BLaER1 (cell line): ENCODE measurements at regions not wholly inside any gene's neighbourhood (a gene's known extent, or its start where the extent isn't known, plus 50 kb on each side); places are given as distances from the start of the nearest gene placed in this dataset.
A peak's percentile ranks its signal among the peaks of the same experiment; 100 is the strongest.

Experiments used
- H3K27ac ChIP-seq: shearing (Covaris generic); formaldehyde crosslinking; 2 replicates; pipeline ENCODE4 v1.8.1; 2022
- H3K27me3 ChIP-seq: shearing (Covaris generic); formaldehyde crosslinking; 2 replicates; pipeline ENCODE4 v1.8.1; 2022
- H3K36me3 ChIP-seq: shearing (Covaris generic); formaldehyde crosslinking; 2 replicates; pipeline ENCODE4 v1.8.1; 2022
- H3K4me1 ChIP-seq: shearing (Covaris generic); formaldehyde crosslinking; 2 replicates; pipeline ENCODE4 v1.8.1; 2022
- H3K4me2 ChIP-seq: shearing (Covaris generic); formaldehyde crosslinking; 2 replicates; pipeline ENCODE4 v1.8.1; 2022
- H3K4me3 ChIP-seq: shearing (Covaris generic); formaldehyde crosslinking; 2 replicates; pipeline ENCODE4 v1.8.1; 2022
- H3K9ac ChIP-seq: shearing (Covaris generic); formaldehyde crosslinking; 2 replicates; pipeline ENCODE4 v1.8.1; 2022
- H3K9me3 ChIP-seq: shearing (Covaris generic); formaldehyde crosslinking; 2 replicates; pipeline ENCODE4 v1.8.1; 2022
- H4K20me1 ChIP-seq: shearing (Covaris generic); formaldehyde crosslinking; 2 replicates; pipeline ENCODE4 v1.8.1; 2022
- Cebpa-rat ChIP-seq: shearing (Covaris generic); IDR thresholded peaks from 2 replicates; pipeline ENCODE4 v1.8.1; 2022

- Histone ChIP-seq H3K4me1 (no peaks in the 10 kb centered on the region), H3K4me3 (no peak overlapping the region), H3K27me3 (no peaks in the 10 kb centered on the region), H3K9me3 (no peaks in the 10 kb centered on the region), H3K36me3 (no peaks in the 10 kb centered on the region), H4K20me1 (no peaks in the 10 kb centered on the region), H3K27ac (no peak overlapping the region), H3K4me2 (no peak overlapping the region), H3K9ac (no peak overlapping the region)
- TF ChIP-seq Cebpa-rat: no peak
Observed at GRCh38 chr6:2556761-2557160, 194.0 kb downstream of the MYLK4 start.

DNA sequence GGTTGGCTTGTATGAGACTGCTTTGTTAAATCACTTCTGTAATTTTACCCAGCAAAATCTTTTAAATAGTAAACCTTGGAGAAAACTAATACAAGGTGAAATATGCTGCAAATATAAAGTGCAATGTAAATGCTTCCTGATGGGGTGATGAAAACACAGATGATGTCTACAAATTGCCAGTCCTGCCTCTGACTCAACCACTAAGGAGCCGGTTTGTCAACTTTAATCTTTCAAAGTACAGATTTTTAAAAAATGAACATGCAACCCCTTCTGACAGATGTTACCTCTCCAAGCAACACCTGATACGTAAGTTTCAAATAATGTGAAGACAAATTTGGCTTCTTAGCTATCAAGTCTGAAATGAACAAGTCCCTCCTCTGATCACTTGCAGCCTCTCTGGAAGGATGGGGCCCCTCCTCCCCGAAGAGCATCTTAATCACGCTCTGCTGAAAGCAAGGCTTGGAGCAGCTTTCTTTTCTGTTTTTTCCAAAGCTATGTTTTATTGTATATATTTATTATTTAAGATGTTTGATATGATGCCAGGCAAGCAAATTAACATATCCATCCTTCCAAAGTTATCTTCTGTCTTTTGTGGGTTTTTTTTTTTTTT is 196.0 kb downstream of the MYLK4 start:
- no peak overlapping the region for H3K9ac ChIP-seq
- H3K27ac ChIP-seq: no peak overlapping the region
- no peak overlapping the region for H3K4me2 ChIP-seq
- TF ChIP-seq Cebpa-rat: no peak
- H3K36me3 ChIP-seq: no peaks in the 10 kb centered on the region
- H3K4me1 ChIP-seq: no peaks in the 10 kb centered on the region
- no peaks in the 10 kb centered on the region for H3K27me3 ChIP-seq
- H3K4me3 ChIP-seq: no peak overlapping the region
- H3K9me3 ChIP-seq: no peaks in the 10 kb centered on the region
- H4K20me1 ChIP-seq: no peaks in the 10 kb centered on the region

DNA sequence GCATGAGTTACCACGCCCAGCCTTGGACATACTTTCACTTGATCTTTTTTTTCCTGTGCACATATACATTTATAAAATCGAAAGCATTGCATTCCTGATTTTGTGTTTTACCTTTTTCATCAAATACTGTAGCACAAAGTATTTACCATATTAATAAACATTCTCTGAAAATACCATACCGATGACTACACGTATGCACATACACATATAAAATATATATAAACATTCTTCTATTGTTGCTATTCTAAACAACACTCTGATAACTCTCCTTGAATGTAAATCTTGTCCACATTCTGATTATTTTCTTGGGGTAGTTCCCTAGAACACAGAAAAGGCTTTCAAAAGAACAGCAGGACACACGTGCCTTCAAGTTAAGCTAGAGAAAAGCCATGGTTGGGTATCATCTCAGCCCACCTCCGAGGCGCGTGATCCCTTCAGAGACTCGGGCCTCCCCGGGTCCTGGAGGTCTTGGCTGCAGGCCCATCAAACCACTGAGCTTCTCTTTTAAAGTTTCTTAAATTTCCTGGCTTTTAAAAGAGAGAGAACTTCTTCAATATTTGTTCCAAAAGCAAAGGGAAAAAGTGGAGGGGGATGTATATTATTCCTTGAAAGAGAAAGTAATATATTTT is 198.1 kb downstream of the MYLK4 start:
- H3K4me1 ChIP-seq: no peaks in the 10 kb centered on the region
- no peak for TF ChIP-seq Cebpa-rat
- H3K4me2 ChIP-seq: no peak overlapping the region
- no peaks in the 10 kb centered on the region for H3K27me3 ChIP-seq
- peaks cover 9% of the 10 kb centered on the region for H3K9me3 ChIP-seq
- H3K4me3 ChIP-seq: no peak overlapping the region
- H3K9ac ChIP-seq: no peak overlapping the region
- H4K20me1 ChIP-seq: no peaks in the 10 kb centered on the region
- no peak overlapping the region for H3K27ac ChIP-seq
- H3K36me3 ChIP-seq: no peaks in the 10 kb centered on the region

GRCh38 chr6:2551705-2552104 is 199.0 kb downstream of the MYLK4 start:
- no peaks in the 10 kb centered on the region for H3K36me3 ChIP-seq
- H3K27ac ChIP-seq: no peak overlapping the region
- no peaks in the 10 kb centered on the region for H3K27me3 ChIP-seq
- H3K4me2 ChIP-seq: no peak overlapping the region
- H3K9me3 ChIP-seq: peaks cover 18% of the 10 kb centered on the region
- no peaks in the 10 kb centered on the region for H3K4me1 ChIP-seq
- no peak overlapping the region for H3K9ac ChIP-seq
- TF ChIP-seq Cebpa-rat: no peak
- H4K20me1 ChIP-seq: no peaks in the 10 kb centered on the region
- H3K4me3 ChIP-seq: no peak overlapping the region

- no peak overlapping the region for H3K4me2 ChIP-seq
- H3K9ac ChIP-seq: no peak overlapping the region
Observed at GRCh38 chr6:2550247-2550646, 200.5 kb downstream of the MYLK4 start.

GRCh38 chr6:2549834-2550233 is 200.9 kb downstream of the MYLK4 start:
- Histone ChIP-seq H3K4me2 (no peak overlapping the region), H3K9ac (no peak overlapping the region), H4K20me1 (no peaks in the 10 kb centered on the region), H3K4me1 (no peaks in the 10 kb centered on the region), H3K4me3 (no peak overlapping the region), H3K36me3 (no peaks in the 10 kb centered on the region), H3K27ac (no peak overlapping the region), H3K9me3 (peaks cover 18% of the 10 kb centered on the region), H3K27me3 (no peaks in the 10 kb centered on the region)
- TF ChIP-seq Cebpa-rat: no peak

More at GRCh38 chr6:2550247-2550646, 200.5 kb downstream of the MYLK4 start:
- no peaks in the 10 kb centered on the region for H4K20me1 ChIP-seq
- no peaks in the 10 kb centered on the region for H3K27me3 ChIP-seq
- peaks cover 18% of the 10 kb centered on the region for H3K9me3 ChIP-seq
- no peak overlapping the region for H3K27ac ChIP-seq
- H3K4me3 ChIP-seq: no peak overlapping the region
- no peak for TF ChIP-seq Cebpa-rat
- no peaks in the 10 kb centered on the region for H3K4me1 ChIP-seq
- no peaks in the 10 kb centered on the region for H3K36me3 ChIP-seq

DNA sequence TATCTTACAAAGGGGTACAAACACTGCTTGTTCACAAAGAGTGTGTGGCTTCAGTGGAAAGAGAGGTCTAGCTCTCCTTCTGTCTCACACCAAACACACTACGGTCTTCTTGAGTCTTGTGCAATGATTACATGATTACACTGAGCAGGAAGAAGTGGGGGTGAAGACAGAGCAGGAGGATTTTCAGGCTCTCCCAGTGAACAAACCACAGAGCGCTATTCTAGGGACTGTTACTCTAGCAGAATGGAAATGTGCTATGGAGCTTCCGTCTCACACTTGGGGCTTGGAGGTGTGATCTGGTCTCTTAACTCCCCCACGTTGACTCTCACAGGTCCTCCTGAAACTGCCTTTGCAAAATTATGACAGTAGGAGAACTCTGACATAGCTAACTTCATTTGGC is 203.4 kb downstream of the MYLK4 start:
- Histone ChIP-seq H3K4me3 (no peak overlapping the region), H3K9me3 (peaks cover 18% of the 10 kb centered on the region), H4K20me1 (peaks cover 6% of the 10 kb centered on the region; the same call in 1 of the 2 replicates), H3K4me2 (no peak overlapping the region), H3K36me3 (no peaks in the 10 kb centered on the region), H3K9ac (no peak overlapping the region), H3K27me3 (0 out of 2 replicates have a peak, but pooled peaks cover 4% of the 10 kb centered on the region), H3K4me1 (peaks cover 17% of the 10 kb centered on the region), H3K27ac (no peak overlapping the region)
- no peak for TF ChIP-seq Cebpa-rat

- Histone ChIP-seq H3K9ac (no peak overlapping the region), H4K20me1 (peaks cover 6% of the 10 kb centered on the region; the same call in 1 of the 2 replicates), H3K27me3 (0 out of 2 replicates have a peak, but pooled peaks cover 5% of the 10 kb centered on the region), H3K27ac (no peak overlapping the region), H3K4me2 (no peak overlapping the region), H3K4me1 (peaks cover 22% of the 10 kb centered on the region), H3K9me3 (peaks cover 18% of the 10 kb centered on the region), H3K4me3 (no peak overlapping the region), H3K36me3 (no peaks in the 10 kb centered on the region)
- TF ChIP-seq Cebpa-rat: no peak
Observed at GRCh38 chr6:2546901-2547300, 203.8 kb downstream of the MYLK4 start.

DNA sequence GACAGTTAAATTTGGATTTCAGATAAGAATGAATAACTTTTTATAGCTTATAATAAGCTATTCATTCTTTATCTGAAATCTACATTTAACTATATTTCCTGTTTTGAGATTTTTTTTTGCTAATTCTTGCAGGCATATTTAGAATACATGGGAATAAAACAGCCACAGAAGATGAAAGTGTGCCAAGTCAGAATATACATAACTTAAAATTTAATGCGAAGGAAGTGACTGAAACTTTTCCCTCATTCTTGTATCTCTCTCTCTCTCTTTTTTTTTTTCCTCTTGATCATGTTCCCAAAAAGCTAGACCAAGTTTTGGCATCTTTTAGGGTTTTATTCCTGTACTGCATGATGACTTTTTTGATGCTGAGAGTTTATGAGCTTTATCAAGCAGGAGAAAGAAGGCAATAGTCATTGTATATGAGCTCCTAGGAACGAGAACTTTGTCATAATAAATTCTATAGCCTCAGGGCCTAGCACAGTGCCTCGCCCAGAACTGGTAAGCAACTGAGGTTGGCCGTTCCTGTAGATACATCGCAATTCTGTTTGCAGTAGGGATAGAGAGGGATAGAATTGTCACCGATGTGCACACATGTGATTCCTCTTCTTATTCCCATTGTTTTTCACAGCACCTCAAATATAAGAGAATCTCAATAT is 205.2 kb downstream of the MYLK4 start:
- H3K4me2 ChIP-seq: no peak overlapping the region
- 0 out of 2 replicates have a peak, but pooled peaks cover 7% of the 10 kb centered on the region for H3K27me3 ChIP-seq
- H3K9me3 ChIP-seq: peaks cover 18% of the 10 kb centered on the region
- H3K27ac ChIP-seq: no peak overlapping the region
- H4K20me1 ChIP-seq: peaks cover 6% of the 10 kb centered on the region; the same call in 1 of the 2 replicates
- no peak for TF ChIP-seq Cebpa-rat
- peaks cover 29% of the 10 kb centered on the region for H3K4me1 ChIP-seq
- H3K36me3 ChIP-seq: no peaks in the 10 kb centered on the region
- H3K9ac ChIP-seq: no peak overlapping the region
- H3K4me3 ChIP-seq: no peak overlapping the region

- no peaks in the 10 kb centered on the region for H3K36me3 ChIP-seq
- 0 out of 2 replicates have a peak, but pooled peaks cover 7% of the 10 kb centered on the region for H3K27me3 ChIP-seq
- no peak overlapping the region for H3K9ac ChIP-seq
- H3K27ac ChIP-seq: no peak overlapping the region
- H3K9me3 ChIP-seq: peaks cover 15% of the 10 kb centered on the region
- no peak for TF ChIP-seq Cebpa-rat
- H4K20me1 ChIP-seq: peaks cover 6% of the 10 kb centered on the region; the same call in 1 of the 2 replicates
- H3K4me2 ChIP-seq: peak overlapping the region; percentile 80
- peaks cover 29% of the 10 kb centered on the region for H3K4me1 ChIP-seq
- no peak overlapping the region for H3K4me3 ChIP-seq
Observed at GRCh38 chr6:2543321-2543720, 207.4 kb downstream of the MYLK4 start.
